Renal cortex interstitium (tissue), 11 donors: ENCODE measurements at regions not wholly inside any gene's neighbourhood (a gene's known extent, or its start where the extent isn't known, plus 50 kb on each side); places are given as distances from the start of the nearest gene placed in this dataset.
"Not testable (repeated sequence)": the region's sequence is repeated elsewhere in the genome, so short reads cannot be mapped to it uniquely, and the experiment has no call there.

Source experiments
- DNase-seq, 11 donors: peaks; one replicate each; pipeline ENCODE4 v3.0.0-alpha.2; 2013; ENCODE audit warnings: low read depth in 9 of 11, low spot score in 4 of 11; ENCODE audit errors: extremely low read depth in 1 of 11

- DNase-seq: no peak
Observed at GRCh38 chr2:64889803-64890202, 99.4 kb upstream of the SLC1A4 start.

GRCh38 chr2:64896572-64896971 lies 92.6 kb upstream of the SLC1A4 start:
- DNase-seq: not testable (repeated sequence)

- DNase-seq: no peak
Observed at GRCh38 chr2:64899081-64899865, 89.9 kb upstream of the SLC1A4 start.

- DNase-seq: not testable (repeated sequence)
Observed at GRCh38 chr2:64899876-64900275, 89.3 kb upstream of the SLC1A4 start.

- no peak for DNase-seq
Observed at GRCh38 chr2:64904413-64905329, 84.5 kb upstream of the SLC1A4 start.

- no peak for DNase-seq
Observed at GRCh38 chr2:64905338-64906024, 83.7 kb upstream of the SLC1A4 start.

- DNase-seq: no peak
Observed at GRCh38 chr2:64906853-64907536, 82.2 kb upstream of the SLC1A4 start.

- no peak for DNase-seq
Observed at GRCh38 chr2:64908406-64908805, 80.8 kb upstream of the SLC1A4 start.

- DNase-seq: no peak
Observed at GRCh38 chr2:64910523-64910922, 78.7 kb upstream of the SLC1A4 start.

GRCh38 chr2:64910972-64911433 lies 78.2 kb upstream of the SLC1A4 start:
- DNase-seq: no peak

- no peak for DNase-seq
Observed at GRCh38 chr2:64913357-64913869, 75.8 kb upstream of the SLC1A4 start.

GRCh38 chr2:64914247-64914646 lies 75.0 kb upstream of the SLC1A4 start:
- no peak for DNase-seq

- DNase-seq: peak in 8 of 11 donors; percentile 21 to 39 (median 31)
Observed at GRCh38 chr2:64914735-64915509, 74.3 kb upstream of the SLC1A4 start.

- no peak for DNase-seq
Observed at GRCh38 chr2:64915510-64915900, 73.7 kb upstream of the SLC1A4 start.

- no peak for DNase-seq
Observed at GRCh38 chr2:64918220-64918886, 70.8 kb upstream of the SLC1A4 start.

- DNase-seq: no peak
Observed at GRCh38 chr2:64919261-64919660, 69.9 kb upstream of the SLC1A4 start.
